Parathyroid adenoma (tissue), 2 donors: ENCODE measurements at regions not wholly inside any gene's neighbourhood (a gene's known extent, or its start where the extent isn't known, plus 50 kb on each side); places are given as distances from the start of the nearest gene placed in this dataset.

Experiments used
- H2AFZ ChIP-seq: fragments of 300-600 bp; sonication (generic); one replicate; pipeline ENCODE4 v1.7.0; 2017; ENCODE audit warnings: antibody characterized with exemption, mild to moderate bottlenecking
- H3K27ac ChIP-seq: fragments of 300-600 bp; sonication (generic); one replicate; pipeline ENCODE4 v1.7.0; 2017
- H3K27me3 ChIP-seq: fragments of 300-600 bp; sonication (generic); one replicate; pipeline ENCODE4 v1.7.0; 2017; ENCODE audit warnings: low read length; ENCODE audit not compliant: control insufficient read depth, insufficient read depth
- H3K36me3 ChIP-seq: fragments of 300-600 bp; sonication (generic); one replicate; pipeline ENCODE4 v1.7.0; 2017; ENCODE audit warnings: low read length; ENCODE audit not compliant: control insufficient read depth, insufficient read depth
- H3K4me1 ChIP-seq: fragments of 300-600 bp; sonication (generic); one replicate; pipeline ENCODE4 v1.7.0; 2017; ENCODE audit warnings: control low read depth
- H3K4me2 ChIP-seq: fragments of 300-600 bp; sonication (generic); one replicate; pipeline ENCODE4 v1.7.0; 2017; ENCODE audit warnings: low read length
- H3K4me3 ChIP-seq: fragments of 300-600 bp; sonication (generic); one replicate; pipeline ENCODE4 v1.7.0; 2017; ENCODE audit warnings: low read depth, low read length
- H3K79me2 ChIP-seq: fragments of 300-600 bp; sonication (generic); one replicate; pipeline ENCODE4 v1.7.0; 2017; ENCODE audit warnings: control low read depth
- H3K9ac ChIP-seq: fragments of 300-600 bp; sonication (generic); one replicate; pipeline ENCODE4 v1.7.0; 2017; ENCODE audit warnings: mild to moderate bottlenecking
- H3K9me3 ChIP-seq: fragments of 300-600 bp; sonication (generic); one replicate; pipeline ENCODE4 v1.7.0; 2017; ENCODE audit warnings: low read length; ENCODE audit not compliant: control insufficient read depth
- TF ChIP-seq, protein P1 (sequence below): fragments of 300-600 bp; sonication (generic); IDR thresholded peaks from one replicate; pipeline ENCODE4 v1.7.0; 2017; ENCODE audit warnings: antibody characterized with exemption, mild to moderate bottlenecking
- donor health status: primary hyperparathyroidism.

GRCh38 chr1:115145226-115145625 lies 55.9 kb upstream of the TSPAN2 start:
- H2AFZ ChIP-seq: no peak overlapping the region
- no peaks in the 10 kb centered on the region for H3K4me1 ChIP-seq
- no peaks in the 10 kb centered on the region for H3K79me2 ChIP-seq
- H3K27ac ChIP-seq: no peak overlapping the region
- TF ChIP-seq, protein P1, sequence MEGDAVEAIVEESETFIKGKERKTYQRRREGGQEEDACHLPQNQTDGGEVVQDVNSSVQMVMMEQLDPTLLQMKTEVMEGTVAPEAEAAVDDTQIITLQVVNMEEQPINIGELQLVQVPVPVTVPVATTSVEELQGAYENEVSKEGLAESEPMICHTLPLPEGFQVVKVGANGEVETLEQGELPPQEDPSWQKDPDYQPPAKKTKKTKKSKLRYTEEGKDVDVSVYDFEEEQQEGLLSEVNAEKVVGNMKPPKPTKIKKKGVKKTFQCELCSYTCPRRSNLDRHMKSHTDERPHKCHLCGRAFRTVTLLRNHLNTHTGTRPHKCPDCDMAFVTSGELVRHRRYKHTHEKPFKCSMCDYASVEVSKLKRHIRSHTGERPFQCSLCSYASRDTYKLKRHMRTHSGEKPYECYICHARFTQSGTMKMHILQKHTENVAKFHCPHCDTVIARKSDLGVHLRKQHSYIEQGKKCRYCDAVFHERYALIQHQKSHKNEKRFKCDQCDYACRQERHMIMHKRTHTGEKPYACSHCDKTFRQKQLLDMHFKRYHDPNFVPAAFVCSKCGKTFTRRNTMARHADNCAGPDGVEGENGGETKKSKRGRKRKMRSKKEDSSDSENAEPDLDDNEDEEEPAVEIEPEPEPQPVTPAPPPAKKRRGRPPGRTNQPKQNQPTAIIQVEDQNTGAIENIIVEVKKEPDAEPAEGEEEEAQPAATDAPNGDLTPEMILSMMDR: no peak
- H3K4me3 ChIP-seq: no peak overlapping the region
- no peak overlapping the region for H3K9ac ChIP-seq
- H3K9me3 ChIP-seq: no peaks in the 10 kb centered on the region
- H3K4me2 ChIP-seq: no peak overlapping the region
- H3K27me3 ChIP-seq: no peaks in the 10 kb centered on the region
- no peaks in the 10 kb centered on the region for H3K36me3 ChIP-seq

DNA sequence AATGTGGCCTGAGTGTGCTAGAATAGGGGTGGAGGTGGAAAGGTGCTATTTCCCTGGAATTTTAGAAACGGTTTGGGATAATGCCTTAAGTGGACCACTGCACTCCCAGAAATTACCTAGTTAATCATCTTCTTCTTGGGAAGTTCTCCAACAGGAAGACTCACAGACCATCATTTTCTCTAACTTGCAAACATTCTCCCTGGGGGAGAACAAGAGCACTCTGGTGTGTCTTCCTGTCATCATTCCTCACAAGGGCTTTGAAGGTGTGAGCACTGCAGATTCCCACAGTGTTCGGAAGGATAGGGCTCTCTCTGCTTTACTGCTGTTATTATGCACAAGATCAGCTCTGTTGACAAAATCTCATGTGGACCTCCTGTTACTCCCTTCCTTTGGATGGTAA lies 54.9 kb upstream of the TSPAN2 start:
- Histone ChIP-seq H3K27me3 (no peaks in the 10 kb centered on the region), H3K4me2 (no peak overlapping the region), H3K27ac (no peak overlapping the region), H3K9ac (no peak overlapping the region), H2AFZ (no peak overlapping the region), H3K79me2 (no peaks in the 10 kb centered on the region), H3K9me3 (no peaks in the 10 kb centered on the region), H3K4me3 (no peak overlapping the region), H3K4me1 (no peaks in the 10 kb centered on the region), H3K36me3 (no peaks in the 10 kb centered on the region)
- TF ChIP-seq, protein P1: no peak

DNA sequence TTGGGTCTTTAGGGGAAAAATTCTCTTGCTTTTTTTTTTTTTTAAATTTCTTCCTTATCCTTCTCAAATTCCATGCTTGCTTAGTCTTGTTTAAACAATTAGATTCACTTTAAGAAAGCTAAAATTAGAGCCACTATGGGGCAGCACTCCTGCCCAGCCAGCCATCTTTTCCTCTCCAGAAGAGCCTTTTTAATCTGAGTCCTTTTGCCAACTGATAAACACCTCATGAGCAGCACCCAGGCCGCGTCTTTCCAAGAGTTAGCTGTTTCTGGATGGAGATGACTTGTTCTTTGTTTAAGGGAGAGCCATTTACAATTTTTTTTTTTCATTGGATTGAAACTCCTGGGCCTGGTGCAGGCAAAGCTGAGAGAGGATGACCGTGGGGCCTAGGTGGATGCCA lies 53.3 kb upstream of the TSPAN2 start:
- Histone ChIP-seq H3K4me3 (no peak overlapping the region), H3K27ac (no peak overlapping the region), H3K9ac (no peak overlapping the region), H3K9me3 (no peaks in the 10 kb centered on the region), H3K27me3 (no peaks in the 10 kb centered on the region), H3K4me1 (no peaks in the 10 kb centered on the region), H3K36me3 (no peaks in the 10 kb centered on the region), H2AFZ (no peak overlapping the region), H3K79me2 (no peaks in the 10 kb centered on the region), H3K4me2 (no peak overlapping the region)
- TF ChIP-seq, protein P1: no peak

DNA sequence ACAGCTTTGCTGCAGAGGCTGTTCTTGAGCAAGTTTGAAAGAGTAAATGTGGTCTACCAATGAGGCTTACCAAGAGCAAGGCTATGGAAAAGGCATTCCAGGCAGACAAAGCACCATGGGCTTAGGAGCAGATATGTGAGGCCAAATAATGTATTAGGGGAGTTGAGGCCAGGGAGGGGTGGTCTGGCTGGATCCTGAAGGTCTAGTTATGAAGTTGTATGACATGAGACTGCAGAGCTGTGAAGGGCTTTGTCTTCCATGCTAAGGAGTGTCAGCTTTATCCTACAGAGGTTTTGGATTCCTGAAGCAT lies 51.8 kb upstream of the TSPAN2 start:
- Histone ChIP-seq H3K36me3 (no peaks in the 10 kb centered on the region), H3K27me3 (no peaks in the 10 kb centered on the region), H3K27ac (no peak overlapping the region), H2AFZ (no peak overlapping the region), H3K4me2 (no peak overlapping the region), H3K79me2 (no peaks in the 10 kb centered on the region), H3K9me3 (no peaks in the 10 kb centered on the region), H3K4me1 (no peaks in the 10 kb centered on the region), H3K4me3 (no peak overlapping the region), H3K9ac (no peak overlapping the region)
- TF ChIP-seq, protein P1: no peak

DNA sequence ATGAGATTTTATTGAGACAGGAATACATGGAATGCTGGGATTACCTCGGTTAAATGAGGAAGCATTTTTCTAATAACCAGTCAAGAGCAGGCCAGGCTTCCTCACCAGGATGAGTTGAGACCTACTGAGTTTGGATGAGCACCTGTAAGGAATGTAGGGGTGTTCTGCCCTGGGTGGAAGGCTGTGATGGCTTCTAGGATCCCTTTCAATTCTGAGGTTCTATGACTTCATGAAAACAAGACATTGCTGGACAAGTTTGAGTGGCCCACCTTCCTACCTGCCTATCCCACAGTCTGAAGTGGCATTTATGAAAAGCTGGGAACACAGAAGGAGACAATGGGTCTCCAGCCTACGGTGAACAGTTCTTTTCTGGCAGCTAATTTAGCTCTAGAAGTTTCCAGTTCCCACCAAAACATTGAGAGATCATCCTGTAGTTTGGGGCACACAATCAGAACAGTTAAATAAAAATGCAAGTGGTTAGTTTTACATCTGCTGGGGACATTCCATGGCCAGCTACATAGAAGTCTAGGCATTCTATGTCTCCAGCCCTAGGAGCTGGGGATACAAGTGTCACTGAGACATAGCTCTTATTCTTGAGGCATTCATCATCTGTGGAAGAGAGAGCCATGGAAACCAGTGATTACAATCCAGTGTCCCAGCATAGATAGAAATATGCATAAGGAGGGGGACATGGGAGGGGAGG lies 51.3 kb upstream of the TSPAN2 start:
- Histone ChIP-seq H3K4me1 (no peaks in the 10 kb centered on the region), H3K27ac (no peak overlapping the region), H3K9me3 (no peaks in the 10 kb centered on the region), H3K4me2 (no peak overlapping the region), H3K36me3 (no peaks in the 10 kb centered on the region), H3K4me3 (no peak overlapping the region), H3K79me2 (no peaks in the 10 kb centered on the region), H3K9ac (no peak overlapping the region), H2AFZ (no peak overlapping the region), H3K27me3 (no peaks in the 10 kb centered on the region)
- TF ChIP-seq, protein P1: no peak
